NCI-H2196 treated with DMSO at 0.1 percent for 48 hours (cell line): ENCODE measurements at regions not wholly inside any gene's neighbourhood (a gene's known extent, or its start where the extent isn't known, plus 50 kb on each side); places are given as distances from the start of the nearest gene placed in this dataset.

Experiments
- DNase-seq: peaks from one replicate; lab custom pipeline; 2025; ENCODE audit not compliant: unreplicated experiment; lab: John Stamatoyannopoulos, UW

- DNase-seq, result no peak
Observed at GRCh38 chr1:96236156-96236739, 485.3 kb upstream of the PTBP2 start.

- DNase-seq, result no peak
Observed at GRCh38 chr1:96238426-96238825, 483.2 kb upstream of the PTBP2 start.

GRCh38 chr1:96240438-96240837 lies 481.1 kb upstream of the PTBP2 start:
- no peak for DNase-seq

GRCh38 chr1:96253246-96254035 lies 468.1 kb upstream of the PTBP2 start:
- no peak for DNase-seq

- no peak for DNase-seq
Observed at GRCh38 chr1:96256130-96256790, 465.3 kb upstream of the PTBP2 start.

- DNase-seq, result no peak
Observed at GRCh38 chr1:96259399-96259798, 462.2 kb upstream of the PTBP2 start.

- DNase-seq, result no peak
Observed at GRCh38 chr1:96281491-96281890, 440.1 kb upstream of the PTBP2 start.

GRCh38 chr1:96290033-96290432 lies 431.6 kb upstream of the PTBP2 start:
- no peak for DNase-seq

GRCh38 chr1:96290801-96291200 lies 430.8 kb upstream of the PTBP2 start:
- no peak for DNase-seq

- no peak for DNase-seq
Observed at GRCh38 chr1:96291468-96291867, 430.1 kb upstream of the PTBP2 start.

GRCh38 chr1:96292141-96292540 lies 429.4 kb upstream of the PTBP2 start:
- DNase-seq, result no peak

GRCh38 chr1:96296991-96297390 lies 424.6 kb upstream of the PTBP2 start:
- no peak for DNase-seq

GRCh38 chr1:96306809-96307560 lies 414.6 kb upstream of the PTBP2 start:
- no peak for DNase-seq

- no peak for DNase-seq
Observed at GRCh38 chr1:96308314-96308713, 413.3 kb upstream of the PTBP2 start.

GRCh38 chr1:96309783-96310182 lies 411.8 kb upstream of the PTBP2 start:
- no peak for DNase-seq

GRCh38 chr1:96313216-96313615 lies 408.4 kb upstream of the PTBP2 start:
- DNase-seq, result no peak

GRCh38 chr1:96329121-96329520 lies 392.5 kb upstream of the PTBP2 start:
- no peak for DNase-seq

- DNase-seq, result no peak
Observed at GRCh38 chr1:96331596-96331995, 390.0 kb upstream of the PTBP2 start.

- DNase-seq, result no peak
Observed at GRCh38 chr1:96333522-96334235, 387.9 kb upstream of the PTBP2 start.

GRCh38 chr1:96334236-96334557 lies 387.4 kb upstream of the PTBP2 start:
- no peak for DNase-seq

GRCh38 chr1:96338622-96339021 lies 383.0 kb upstream of the PTBP2 start:
- DNase-seq, result no peak
